ENCODE measurements at regions not wholly inside any gene's neighbourhood (a gene's known extent, or its start where the extent isn't known, plus 50 kb on each side); places are given as distances from the start of the nearest gene placed in this dataset.

DNA sequence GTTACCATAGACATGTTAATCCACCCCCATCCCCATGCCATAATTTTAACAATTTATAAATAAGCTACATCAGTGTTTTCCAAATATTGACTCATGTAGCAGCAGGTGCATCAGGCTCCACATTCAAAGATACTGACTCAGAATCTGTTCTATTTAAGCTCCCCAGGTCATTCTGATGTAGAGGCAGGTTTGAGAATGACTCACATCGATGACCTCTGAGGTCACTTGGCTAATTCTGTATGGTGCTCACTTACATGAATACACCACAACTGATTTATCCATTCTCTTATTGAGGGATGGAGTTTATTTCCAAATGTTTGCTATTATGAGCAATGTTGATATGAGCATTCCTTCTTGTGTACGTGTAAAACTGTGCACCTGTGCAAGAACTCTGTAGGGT lies 1159.0 kb downstream of the TYW1 start:
- intact Hi-C loops (cut with DNase I), result no loop called here
- H3K4me1 ChIP-seq, result no peaks in the 10 kb centered on the region

DNA sequence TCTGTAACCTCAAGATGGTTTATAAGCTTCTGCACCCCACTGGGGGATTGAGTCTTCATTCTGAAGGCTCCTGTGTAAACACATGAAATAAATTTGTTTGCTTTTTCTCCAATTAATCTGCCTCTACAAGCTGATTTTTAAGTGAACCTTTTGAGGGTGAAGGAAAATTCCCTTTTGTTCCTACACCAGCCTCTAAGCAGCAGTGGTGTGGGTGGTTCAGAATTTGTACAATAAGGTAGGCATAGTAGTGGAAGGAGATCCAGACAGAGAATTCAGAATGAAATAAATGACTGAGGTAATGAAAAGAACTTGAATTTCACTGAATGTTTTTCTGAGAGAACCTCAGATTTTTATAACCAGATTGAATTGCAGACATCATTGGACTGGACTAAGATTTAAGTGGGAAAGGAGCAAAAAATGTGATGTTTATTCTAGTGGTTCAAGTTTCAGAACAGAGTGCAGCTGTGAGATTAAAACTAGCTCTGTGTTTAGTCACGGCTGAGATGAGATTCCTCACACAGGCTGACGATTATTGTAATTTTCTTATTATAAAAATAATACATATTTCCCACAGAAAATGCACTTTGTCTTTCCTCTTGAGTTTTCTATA lies 1162.2 kb downstream of the TYW1 start:
- no peaks in the 10 kb centered on the region for H3K9me3 ChIP-seq
- no peak overlapping the region for H3K4me3 ChIP-seq
- intact Hi-C loops (cut with DNase I), result no loop called here
- no peaks in the 10 kb centered on the region for H3K27me3 ChIP-seq
- no peak overlapping the region for H3K27ac ChIP-seq (replicated peaks in 1 of 4)
- WGBS, result 50% methylated on average over 2 of the region's 2 CpGs
- DNase-seq (ENCODE audit: extremely low spot score), result no peak
- no peaks in the 10 kb centered on the region for H3K4me1 ChIP-seq
- TF ChIP-seq, protein P1, sequence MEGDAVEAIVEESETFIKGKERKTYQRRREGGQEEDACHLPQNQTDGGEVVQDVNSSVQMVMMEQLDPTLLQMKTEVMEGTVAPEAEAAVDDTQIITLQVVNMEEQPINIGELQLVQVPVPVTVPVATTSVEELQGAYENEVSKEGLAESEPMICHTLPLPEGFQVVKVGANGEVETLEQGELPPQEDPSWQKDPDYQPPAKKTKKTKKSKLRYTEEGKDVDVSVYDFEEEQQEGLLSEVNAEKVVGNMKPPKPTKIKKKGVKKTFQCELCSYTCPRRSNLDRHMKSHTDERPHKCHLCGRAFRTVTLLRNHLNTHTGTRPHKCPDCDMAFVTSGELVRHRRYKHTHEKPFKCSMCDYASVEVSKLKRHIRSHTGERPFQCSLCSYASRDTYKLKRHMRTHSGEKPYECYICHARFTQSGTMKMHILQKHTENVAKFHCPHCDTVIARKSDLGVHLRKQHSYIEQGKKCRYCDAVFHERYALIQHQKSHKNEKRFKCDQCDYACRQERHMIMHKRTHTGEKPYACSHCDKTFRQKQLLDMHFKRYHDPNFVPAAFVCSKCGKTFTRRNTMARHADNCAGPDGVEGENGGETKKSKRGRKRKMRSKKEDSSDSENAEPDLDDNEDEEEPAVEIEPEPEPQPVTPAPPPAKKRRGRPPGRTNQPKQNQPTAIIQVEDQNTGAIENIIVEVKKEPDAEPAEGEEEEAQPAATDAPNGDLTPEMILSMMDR (IDR thresholded peaks at IDR 0.05), result no peak
- TF ChIP-seq POLR2A (IDR thresholded peaks at IDR 0.05; ENCODE audit: low read depth) (no peak), POLR2AphosphoS5 (IDR thresholded peaks at IDR 0.05) (no peak), EP300 (IDR thresholded peaks at IDR 0.05) (no peak)
- no peaks in the 10 kb centered on the region for H3K36me3 ChIP-seq

More for the DNA sequence above, 1159.0 kb downstream of the TYW1 start:
- no peak for DNase-seq (ENCODE audit: extremely low spot score)
- no peaks in the 10 kb centered on the region for H3K9me3 ChIP-seq
- 94% methylated on average over 2 of the region's 2 CpGs for WGBS
- H3K27me3 ChIP-seq, result no peaks in the 10 kb centered on the region
- H3K27ac ChIP-seq (replicated peaks in 1 of 4), result no peak overlapping the region
- TF ChIP-seq EP300 (IDR thresholded peaks at IDR 0.05) (no peak), POLR2AphosphoS5 (IDR thresholded peaks at IDR 0.05) (no peak), POLR2A (IDR thresholded peaks at IDR 0.05; ENCODE audit: low read depth) (no peak)
- TF ChIP-seq, protein P1 (IDR thresholded peaks at IDR 0.05), result no peak
- H3K36me3 ChIP-seq, result no peaks in the 10 kb centered on the region
- no peak overlapping the region for H3K4me3 ChIP-seq

DNA sequence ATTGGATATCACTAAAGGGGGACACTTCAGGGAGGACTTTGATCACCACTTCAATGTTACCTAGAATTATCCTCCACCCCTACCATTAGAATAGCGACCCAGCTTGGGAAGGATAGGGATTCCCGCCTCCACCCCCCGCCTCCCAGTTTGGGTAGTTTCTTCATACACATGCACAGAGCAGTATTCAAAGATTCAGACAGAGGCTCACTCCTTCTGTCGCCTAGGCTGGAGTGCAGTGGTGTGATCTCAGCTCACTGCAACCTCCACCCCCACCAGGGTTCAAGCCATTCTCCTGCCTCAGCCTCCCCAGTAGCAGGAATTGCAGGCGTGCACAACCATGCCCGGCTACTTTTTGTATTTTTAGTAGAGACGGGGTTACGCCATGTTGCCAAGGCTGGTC lies 1166.1 kb downstream of the TYW1 start:
- H3K9me3 ChIP-seq, result no peaks in the 10 kb centered on the region
- intact Hi-C loops (cut with DNase I), result no loop called here
- no peak for DNase-seq (ENCODE audit: extremely low spot score)
- WGBS, result 90% methylated on average over 8 of the region's 8 CpGs
- no peak overlapping the region for H3K4me3 ChIP-seq
- no peak overlapping the region for H3K27ac ChIP-seq (replicated peaks in 1 of 4)
- H3K4me1 ChIP-seq, result no peaks in the 10 kb centered on the region
- TF ChIP-seq POLR2A (IDR thresholded peaks at IDR 0.05; ENCODE audit: low read depth) (no peak), EP300 (IDR thresholded peaks at IDR 0.05) (no peak), POLR2AphosphoS5 (IDR thresholded peaks at IDR 0.05) (no peak)
- TF ChIP-seq, protein P1 (IDR thresholded peaks at IDR 0.05), result no peak
- no peaks in the 10 kb centered on the region for H3K36me3 ChIP-seq
- no peaks in the 10 kb centered on the region for H3K27me3 ChIP-seq

DNA sequence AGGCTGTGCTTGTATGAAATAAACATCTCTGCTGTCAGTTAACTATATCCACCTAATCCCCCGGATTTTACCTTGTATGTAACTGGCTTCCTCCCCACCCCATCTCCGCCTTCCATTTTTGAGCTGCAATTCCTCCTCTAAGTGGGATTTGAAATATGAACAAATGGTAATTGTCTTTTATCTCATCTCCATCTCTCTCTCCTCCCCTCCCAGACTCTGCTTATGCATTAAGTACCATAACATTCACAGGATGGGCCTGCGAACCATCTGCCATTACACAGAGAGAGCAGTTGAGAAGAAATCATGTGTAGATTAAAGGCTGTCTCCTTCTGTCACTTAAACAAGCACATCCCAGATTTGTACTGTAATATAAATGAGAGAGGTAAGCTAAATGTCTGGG lies 1169.9 kb downstream of the TYW1 start:
- WGBS, result 44% methylated on average over 3 of the region's 3 CpGs
- no peak for TF ChIP-seq EP300 (IDR thresholded peaks at IDR 0.05)
- no peak for TF ChIP-seq POLR2A (IDR thresholded peaks at IDR 0.05; ENCODE audit: low read depth)
- no peak overlapping the region for H3K4me3 ChIP-seq

DNA sequence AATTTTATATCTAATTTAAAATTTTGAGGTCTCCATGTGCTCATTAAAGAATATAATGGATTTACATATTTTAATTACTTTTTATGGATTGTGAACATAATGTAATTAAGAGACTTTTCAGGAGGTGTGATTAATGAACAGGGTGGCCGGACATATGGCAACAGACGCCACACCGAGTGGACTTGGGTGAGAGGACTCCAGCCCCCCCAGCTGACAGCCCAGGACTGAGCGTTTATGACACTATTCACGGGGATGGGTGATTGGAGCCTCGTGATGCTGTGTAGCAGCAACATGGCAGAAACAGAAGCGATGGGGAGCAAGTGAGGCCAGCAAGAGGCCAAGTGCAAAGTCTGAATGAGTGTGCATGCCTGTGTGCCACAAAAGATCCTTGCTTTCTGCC lies 1176.9 kb downstream of the TYW1 start:
- no peak overlapping the region for H3K27ac ChIP-seq (replicated peaks in 1 of 4)
- no peaks in the 10 kb centered on the region for H3K4me1 ChIP-seq
- 85% methylated on average over 7 of the region's 7 CpGs for WGBS
- no peaks in the 10 kb centered on the region for H3K27me3 ChIP-seq
- H3K36me3 ChIP-seq, result no peaks in the 10 kb centered on the region
- DNase-seq (ENCODE audit: extremely low spot score), result no peak
- no peak overlapping the region for H3K4me3 ChIP-seq
- TF ChIP-seq, protein P1 (IDR thresholded peaks at IDR 0.05), result no peak
- TF ChIP-seq POLR2AphosphoS5 (IDR thresholded peaks at IDR 0.05) (no peak), POLR2A (IDR thresholded peaks at IDR 0.05; ENCODE audit: low read depth) (no peak), EP300 (IDR thresholded peaks at IDR 0.05) (no peak)
- H3K9me3 ChIP-seq, result no peaks in the 10 kb centered on the region
- intact Hi-C loops (cut with DNase I), result no loop called here

More for the DNA sequence above, 1169.9 kb downstream of the TYW1 start:
- intact Hi-C loops (cut with DNase I), result no loop called here
- no peaks in the 10 kb centered on the region for H3K4me1 ChIP-seq
- no peaks in the 10 kb centered on the region for H3K36me3 ChIP-seq
- H3K27ac ChIP-seq (replicated peaks in 1 of 4), result no peak overlapping the region
- no peaks in the 10 kb centered on the region for H3K27me3 ChIP-seq
- DNase-seq (ENCODE audit: extremely low spot score), result no peak
- no peaks in the 10 kb centered on the region for H3K9me3 ChIP-seq

Data from esophagus muscularis mucosa (tissue), 4 donors.